Calu3 (cell line): ENCODE measurements at regions not wholly inside any gene's neighbourhood (a gene's known extent, or its start where the extent isn't known, plus 50 kb on each side); places are given as distances from the start of the nearest gene placed in this dataset.

Experiments used
- BruUV-seq: library from RNA; stranded (reverse); fragments of 400-500 nt; replicated peaks from 2 replicates; lab custom pipeline; 2021; lab: Mats Ljungman, UMichigan
- CTCF ChIA-PET: fragments of 300-600 bp; sonication (Branson Sonifier 250); formaldehyde crosslinking; loops from one replicate; lab custom pipeline; 2022; ENCODE audit warnings: antibody characterized with exemption; lab: Charles Lee
- DNase-seq: peaks from one replicate; pipeline ENCODE4 v3.0.0; 2022
- H3K27ac Mint-ChIP-seq: one replicate; pipeline ENCODE4 v1.8.0; 2022; ENCODE audit warnings: mixed read lengths; ENCODE audit not compliant: unreplicated experiment
- H3K27me3 Mint-ChIP-seq: one replicate; pipeline ENCODE4 v1.8.0; 2022; ENCODE audit warnings: mixed read lengths; ENCODE audit not compliant: unreplicated experiment
- H3K36me3 Mint-ChIP-seq: one replicate; pipeline ENCODE4 v1.8.0; 2022; ENCODE audit warnings: mild to moderate bottlenecking, moderate library complexity, mixed read lengths; ENCODE audit not compliant: insufficient read depth, unreplicated experiment
- H3K4me1 Mint-ChIP-seq: one replicate; pipeline ENCODE4 v1.8.0; 2022; ENCODE audit warnings: mild to moderate bottlenecking, low read depth, mixed read lengths; ENCODE audit not compliant: unreplicated experiment
- H3K4me3 Mint-ChIP-seq: one replicate; pipeline ENCODE4 v1.8.0; 2022; ENCODE audit warnings: mild to moderate bottlenecking, low read depth, moderate library complexity, mixed read lengths; ENCODE audit not compliant: unreplicated experiment
- H3K9me3 Mint-ChIP-seq: one replicate; pipeline ENCODE4 v1.8.0; 2022; ENCODE audit warnings: low read depth, mixed read lengths; ENCODE audit not compliant: unreplicated experiment
- intact Hi-C: fragments of 100-400 bp; cut with micrococcal nuclease; formaldehyde crosslinking; loops from one replicate; pipeline ENCODE4 v1.10.0; 2022; ENCODE audit not compliant: unreplicated experiment
- TF ChIP-seq, protein P1 (sequence below): fragments of 200-600 bp; IDR thresholded peaks from one replicate; pipeline ENCODE4 v1.8.0; 2022; ENCODE audit warnings: antibody characterized with exemption; ENCODE audit not compliant: unreplicated experiment

DNA sequence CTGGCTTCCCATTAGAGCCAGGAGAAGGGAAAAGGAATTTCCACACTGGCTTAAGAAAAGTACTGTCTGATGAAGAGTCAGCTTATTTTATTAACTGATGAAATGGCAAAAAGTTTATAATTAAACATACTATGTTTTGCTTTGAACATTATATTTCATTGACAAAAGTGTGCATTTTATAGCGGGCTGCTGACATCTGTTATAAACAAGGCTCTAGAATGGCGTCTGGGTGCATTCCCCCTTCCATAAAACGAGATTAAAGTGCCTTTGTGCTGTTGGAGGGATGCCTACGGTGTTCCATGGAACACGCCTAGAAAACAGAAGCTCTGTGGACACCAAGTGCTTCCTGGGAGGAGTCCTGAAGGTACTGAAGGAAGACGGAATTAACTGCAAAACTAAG lies 220.2 kb downstream of the SNX10 start:
- TF ChIP-seq, protein P1, sequence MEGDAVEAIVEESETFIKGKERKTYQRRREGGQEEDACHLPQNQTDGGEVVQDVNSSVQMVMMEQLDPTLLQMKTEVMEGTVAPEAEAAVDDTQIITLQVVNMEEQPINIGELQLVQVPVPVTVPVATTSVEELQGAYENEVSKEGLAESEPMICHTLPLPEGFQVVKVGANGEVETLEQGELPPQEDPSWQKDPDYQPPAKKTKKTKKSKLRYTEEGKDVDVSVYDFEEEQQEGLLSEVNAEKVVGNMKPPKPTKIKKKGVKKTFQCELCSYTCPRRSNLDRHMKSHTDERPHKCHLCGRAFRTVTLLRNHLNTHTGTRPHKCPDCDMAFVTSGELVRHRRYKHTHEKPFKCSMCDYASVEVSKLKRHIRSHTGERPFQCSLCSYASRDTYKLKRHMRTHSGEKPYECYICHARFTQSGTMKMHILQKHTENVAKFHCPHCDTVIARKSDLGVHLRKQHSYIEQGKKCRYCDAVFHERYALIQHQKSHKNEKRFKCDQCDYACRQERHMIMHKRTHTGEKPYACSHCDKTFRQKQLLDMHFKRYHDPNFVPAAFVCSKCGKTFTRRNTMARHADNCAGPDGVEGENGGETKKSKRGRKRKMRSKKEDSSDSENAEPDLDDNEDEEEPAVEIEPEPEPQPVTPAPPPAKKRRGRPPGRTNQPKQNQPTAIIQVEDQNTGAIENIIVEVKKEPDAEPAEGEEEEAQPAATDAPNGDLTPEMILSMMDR, result no peak
- DNase-seq, result no peak
- H3K4me3 Mint-ChIP-seq, result no peak overlapping the region
- H3K27ac Mint-ChIP-seq, result no peak overlapping the region
- peaks cover 2% of the 10 kb centered on the region for H3K9me3 Mint-ChIP-seq
- CTCF ChIA-PET, result interaction anchor here (0.6 kb wide), 1 partner anchor 622 kb away, joined by 3 read pairs; no protein-coding TSS in a partner anchor
- no peaks in the 10 kb centered on the region for H3K27me3 Mint-ChIP-seq
- H3K4me1 Mint-ChIP-seq, result peaks cover 31% of the 10 kb centered on the region
- no TSS peak for BruUV-seq
- intact Hi-C loops, result no loop called here
- H3K36me3 Mint-ChIP-seq, result peaks cover 17% of the 10 kb centered on the region

DNA sequence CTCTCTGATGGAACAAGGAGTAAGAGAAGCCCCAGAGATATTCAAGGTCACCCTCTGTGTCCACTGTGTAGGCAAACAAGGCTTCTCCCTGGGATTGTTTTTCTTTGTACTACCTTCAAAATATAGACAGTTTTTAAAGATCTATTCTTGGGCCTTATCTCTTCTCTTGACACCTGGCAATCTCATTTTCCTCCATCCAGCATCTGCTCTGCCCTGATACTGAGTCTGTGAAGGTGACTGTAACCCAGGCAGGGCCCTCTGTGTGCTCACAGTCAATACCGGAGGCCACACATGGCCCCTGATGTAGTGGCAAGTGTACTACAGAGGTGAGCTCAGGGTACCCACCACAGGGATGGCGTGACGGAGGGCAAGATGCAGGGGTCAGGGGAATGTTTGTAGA lies 221.1 kb downstream of the SNX10 start:
- no peak overlapping the region for H3K4me3 Mint-ChIP-seq
- no peaks in the 10 kb centered on the region for H3K27me3 Mint-ChIP-seq
- CTCF ChIA-PET, result interaction anchor here (0.7 kb wide), 1 partner anchor 72 kb away, joined by 6 read pairs; no protein-coding TSS in a partner anchor
- peaks cover 2% of the 10 kb centered on the region for H3K9me3 Mint-ChIP-seq
- TF ChIP-seq, protein P1, result no peak
- DNase-seq, result no peak
- no TSS peak for BruUV-seq
- H3K27ac Mint-ChIP-seq, result no peak overlapping the region
- intact Hi-C loops, result no loop called here
- peaks cover 17% of the 10 kb centered on the region for H3K36me3 Mint-ChIP-seq
- peaks cover 24% of the 10 kb centered on the region for H3K4me1 Mint-ChIP-seq

DNA sequence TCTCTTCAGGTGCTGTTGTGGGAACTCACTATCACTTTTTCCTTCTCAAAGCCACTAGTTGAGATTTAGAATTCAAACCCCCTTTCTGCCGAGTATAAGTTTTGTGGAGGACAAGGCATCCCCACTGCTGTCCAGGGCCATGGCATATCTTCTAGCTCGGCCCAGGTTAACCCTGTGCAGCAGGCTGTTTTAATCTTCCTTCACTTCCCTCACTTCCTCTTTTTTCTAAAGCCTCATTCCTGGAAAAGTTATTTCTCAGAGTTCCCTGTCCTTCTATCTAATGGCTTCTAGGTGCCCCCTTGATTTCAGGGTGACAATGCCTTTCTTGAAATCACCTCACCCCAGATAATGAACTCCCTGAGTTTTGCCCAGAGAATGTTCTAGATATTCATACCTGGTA lies 222.3 kb downstream of the SNX10 start:
- Mint-ChIP-seq H3K4me1 (peaks cover 15% of the 10 kb centered on the region), H3K27ac (peak overlapping the region; percentile 12), H3K27me3 (no peaks in the 10 kb centered on the region), H3K4me3 (no peak overlapping the region), H3K9me3 (peaks cover 2% of the 10 kb centered on the region), H3K36me3 (peaks cover 10% of the 10 kb centered on the region)
- no peak for DNase-seq
- BruUV-seq, result no TSS peak
- TF ChIP-seq, protein P1, result no peak
- intact Hi-C loops, result no loop called here
- CTCF ChIA-PET, result interaction anchor here (0.6 to 2.2 kb wide), 3 partner anchors 8 to 135 kb away, joined by 3 to 8 read pairs (median 7); no protein-coding TSS in a partner anchor

DNA sequence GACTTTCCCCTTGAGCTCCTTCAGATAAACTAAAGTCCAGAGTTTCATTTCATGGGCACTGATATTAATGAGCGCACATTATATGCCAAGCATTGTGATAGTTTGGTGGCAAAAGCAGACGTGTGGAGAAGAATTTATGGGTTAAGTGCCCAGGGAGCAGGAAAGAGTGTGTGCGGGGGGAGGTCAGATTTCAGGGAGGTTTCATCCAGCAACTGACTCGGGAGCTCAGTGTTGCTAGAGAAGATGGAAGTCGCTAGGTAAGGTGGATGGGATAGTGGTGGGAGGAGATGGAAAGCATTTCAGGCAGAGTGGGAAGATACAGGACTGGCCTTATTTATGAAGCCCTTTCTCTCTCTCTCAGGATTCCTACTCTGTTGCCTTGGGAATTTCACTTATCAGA lies 223.0 kb downstream of the SNX10 start:
- Mint-ChIP-seq H3K4me3 (no peak overlapping the region), H3K27ac (no peak overlapping the region), H3K27me3 (no peaks in the 10 kb centered on the region), H3K4me1 (peaks cover 9% of the 10 kb centered on the region), H3K9me3 (peaks cover 2% of the 10 kb centered on the region), H3K36me3 (peaks cover 4% of the 10 kb centered on the region)
- BruUV-seq, result no TSS peak
- intact Hi-C loops, result no loop called here
- DNase-seq, result no peak
- CTCF ChIA-PET, result interaction anchor here (0.6 to 2.2 kb wide), 12 partner anchors 9 to 149 kb away, joined by 3 to 8 read pairs (median 4); no protein-coding TSS in a partner anchor
- TF ChIP-seq, protein P1, result no peak
